Testis (tissue), 2 donors: ENCODE measurements at regions not wholly inside any gene's neighbourhood (a gene's known extent, or its start where the extent isn't known, plus 50 kb on each side); places are given as distances from the start of the nearest gene placed in this dataset.

Experiments used
- POLR2A ChIP-seq: fragments of 450-650 bp; IDR thresholded peaks from one replicate; pipeline ENCODE4 v1.6.1; 2017; ENCODE audit warnings: antibody characterized with exemption, mild to moderate bottlenecking, moderate library complexity
- TF ChIP-seq, protein P1 (sequence below), 3 experiments: fragments of 450-650 bp in 2 of 3; fragments of 200-600 bp in 1 of 3; sonication (generic) in 1 of 3; IDR thresholded peaks; one replicate each; pipeline ENCODE4 v1.5.1; 2016 to 2019; ENCODE audit warnings: antibody characterized with exemption in 3 of 3, mild to moderate bottlenecking in 2 of 3, moderate library complexity in 1 of 3

DNA sequence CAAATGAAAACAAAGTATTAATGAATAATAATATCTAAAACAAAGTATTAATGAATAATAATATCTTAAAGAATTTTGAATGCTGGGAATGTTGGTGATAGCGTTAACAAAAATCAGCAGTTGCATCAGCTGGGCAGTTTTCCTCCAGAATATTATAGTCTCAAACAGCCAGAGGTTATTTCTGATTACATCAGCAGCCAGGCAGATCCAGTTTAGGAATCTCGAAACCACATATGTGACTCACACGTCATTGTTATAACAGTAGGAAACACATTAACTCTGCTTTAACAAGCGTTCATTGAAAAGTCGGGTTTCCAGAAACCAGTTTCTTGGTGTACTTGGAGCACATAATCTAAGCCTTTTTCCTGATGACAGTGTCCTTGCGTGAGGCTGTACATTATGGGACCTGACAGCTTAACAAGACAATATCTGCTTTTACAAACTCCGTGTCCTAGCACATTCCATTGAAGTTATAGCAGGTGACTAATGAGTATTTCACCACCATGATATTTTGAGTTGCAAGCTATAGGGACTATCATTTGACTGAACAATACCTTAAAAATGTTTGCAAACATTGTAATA, 559.5 kb upstream of the KLF4 start:
- TF ChIP-seq, protein P1, sequence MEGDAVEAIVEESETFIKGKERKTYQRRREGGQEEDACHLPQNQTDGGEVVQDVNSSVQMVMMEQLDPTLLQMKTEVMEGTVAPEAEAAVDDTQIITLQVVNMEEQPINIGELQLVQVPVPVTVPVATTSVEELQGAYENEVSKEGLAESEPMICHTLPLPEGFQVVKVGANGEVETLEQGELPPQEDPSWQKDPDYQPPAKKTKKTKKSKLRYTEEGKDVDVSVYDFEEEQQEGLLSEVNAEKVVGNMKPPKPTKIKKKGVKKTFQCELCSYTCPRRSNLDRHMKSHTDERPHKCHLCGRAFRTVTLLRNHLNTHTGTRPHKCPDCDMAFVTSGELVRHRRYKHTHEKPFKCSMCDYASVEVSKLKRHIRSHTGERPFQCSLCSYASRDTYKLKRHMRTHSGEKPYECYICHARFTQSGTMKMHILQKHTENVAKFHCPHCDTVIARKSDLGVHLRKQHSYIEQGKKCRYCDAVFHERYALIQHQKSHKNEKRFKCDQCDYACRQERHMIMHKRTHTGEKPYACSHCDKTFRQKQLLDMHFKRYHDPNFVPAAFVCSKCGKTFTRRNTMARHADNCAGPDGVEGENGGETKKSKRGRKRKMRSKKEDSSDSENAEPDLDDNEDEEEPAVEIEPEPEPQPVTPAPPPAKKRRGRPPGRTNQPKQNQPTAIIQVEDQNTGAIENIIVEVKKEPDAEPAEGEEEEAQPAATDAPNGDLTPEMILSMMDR (IDR thresholded peaks at IDR 0.05) = no peak
- TF ChIP-seq POLR2A = no peak
